ENCODE measurements at regions not wholly inside any gene's neighbourhood (a gene's known extent, or its start where the extent isn't known, plus 50 kb on each side); places are given as distances from the start of the nearest gene placed in this dataset.

- no CpG with 5 or more reads among the region's 1 CpG for WGBS, 2 experiments (ENCODE audit: extremely low coverage in 2 of 2, insufficient read length in 1 of 2)
- Histone ChIP-seq H3K18ac (ENCODE audit: low read depth, low read length) (no peak overlapping the region), H3K4me3 (ENCODE audit: insufficient read depth, low read depth, low read length) (no peak overlapping the region), H4K91ac (ENCODE audit: insufficient read depth, low read depth, low read length) (no peak overlapping the region), H3K23ac (ENCODE audit: low read depth, low read length) (no peak overlapping the region), H3K9me3 (ENCODE audit: control insufficient read depth, insufficient read depth, low read length) (no peaks in the 10 kb centered on the region), H2BK120ac (ENCODE audit: low read depth, low read length) (no peak overlapping the region), H3K56ac (ENCODE audit: extremely low read depth, insufficient read depth, low read length) (no peak overlapping the region), H2AK9ac (replicated peaks; ENCODE audit: low read depth, low read length, poor library complexity) (no peak overlapping the region), H3K36me3 (ENCODE audit: control insufficient read depth, insufficient read depth, low read length) (no peaks in the 10 kb centered on the region), H2BK15ac (ENCODE audit: low read depth, low read length) (no peak overlapping the region), H3K27me3 (ENCODE audit: control insufficient read depth, insufficient read depth, low read length) (no peaks in the 10 kb centered on the region; the same call in 1 of the 2 replicates), H4K8ac (ENCODE audit: low read depth in 2 of 2, low read length in 2 of 2) (no peak overlapping the region), H3K4me1 (ENCODE audit: control insufficient read depth, insufficient read depth, low read length) (no peaks in the 10 kb centered on the region), H3K4me2 (ENCODE audit: low read depth, low read length) (no peak overlapping the region), H4K5ac (ENCODE audit: low read depth, low read length) (no peak overlapping the region), H3K79me1 (ENCODE audit: low read depth in 1 of 2, low read length in 2 of 2) (no peaks in the 10 kb centered on the region; a peak in 1 of 4 replicates), H2AK5ac (ENCODE audit: low read depth, low read length) (no peak overlapping the region), H3K9me1 (ENCODE audit: insufficient read depth, low read length) (no peaks in the 10 kb centered on the region), H2BK20ac (ENCODE audit: low read depth, low read length) (no peak overlapping the region), H2BK5ac (ENCODE audit: low read depth, low read length, poor library complexity, severe bottlenecking) (no peak overlapping the region), H3K14ac (replicated peaks; ENCODE audit: low read depth, low read length) (no peak overlapping the region), H3K4ac (ENCODE audit: low read depth, low read length) (no peak overlapping the region), H3K27ac (ENCODE audit: insufficient read depth, low read length) (no peak overlapping the region), H4K20me1 (ENCODE audit: insufficient read depth, low read length) (no peaks in the 10 kb centered on the region), H2AFZ (replicated peaks; ENCODE audit: low read length, poor library complexity) (no peak overlapping the region), H3K9ac (ENCODE audit: low read depth, low read length) (no peak overlapping the region)
- no TSS peak for BruUV-seq (replicated peaks)
- ATAC-seq (ENCODE audit: low read depth) (no peak), DNase-seq (no peak)
- in situ Hi-C loops (cut with MboI; ENCODE audit: low sequenced_read_pairs) (no loop called here), intact Hi-C loops (cut with micrococcal nuclease) (no loop called here), dilution Hi-C loops (cut with HindIII; ENCODE audit: low sequenced_read_pairs, unreplicated experiment) (no loop called here)
- POLR2A ChIA-PET (ENCODE audit: unreplicated experiment): no interaction called here
- TF ChIP-seq ELK1 (IDR thresholded peaks at IDR 0.05; ENCODE audit: borderline replicate concordance, low read depth, low read length) (no peak), USF2 (IDR thresholded peaks at IDR 0.05; ENCODE audit: low read depth, low read length) (no peak), RFX5 (IDR thresholded peaks at IDR 0.05; ENCODE audit: low read depth, low read length) (no peak), RCOR1 (IDR thresholded peaks at IDR 0.05; ENCODE audit: insufficient replicate concordance, low read length) (no peak), CTCF (conservative IDR thresholded peaks at IDR 0.05; ENCODE audit: low read depth, low read length) (no peak), POLR2A (IDR thresholded peaks at IDR 0.05; ENCODE audit: low read depth, low read length) (no peak), BHLHE40 (IDR thresholded peaks at IDR 0.05; ENCODE audit: low read depth, low read length) (no peak), FOS (IDR thresholded peaks at IDR 0.05; ENCODE audit: low read depth, low read length) (no peak), CEBPB (IDR thresholded peaks at IDR 0.05; ENCODE audit: low read depth, low read length) (no peak), MAFK (IDR thresholded peaks at IDR 0.05; ENCODE audit: low read depth, low read length) (no peak), CHD1 (IDR thresholded peaks at IDR 0.05; ENCODE audit: low read depth, low read length) (no peak), RAD21 (IDR thresholded peaks at IDR 0.05; ENCODE audit: low read length) (no peak), MXI1 (IDR thresholded peaks at IDR 0.05; ENCODE audit: borderline replicate concordance, low read depth, low read length) (no peak), MAZ (IDR thresholded peaks at IDR 0.05; ENCODE audit: borderline replicate concordance, low read depth, low read length) (no peak), SMC3 (IDR thresholded peaks at IDR 0.05; ENCODE audit: low read depth, low read length) (no peak), NFE2L2 (IDR thresholded peaks at IDR 0.05; ENCODE audit: low read depth, low read length) (no peak)
- CTCF ChIA-PET: no interaction called here
Measured at GRCh38 chr9:108709997-108710396, 145.8 kb downstream of the ACTL7B start.
